Suprapubic skin (tissue), 3 donors: ENCODE measurements at regions not wholly inside any gene's neighbourhood (a gene's known extent, or its start where the extent isn't known, plus 50 kb on each side); places are given as distances from the start of the nearest gene placed in this dataset.

ENCODE experiments used
- EP300 ChIP-seq: sonication (generic); formaldehyde crosslinking; IDR thresholded peaks from one replicate; pipeline ENCODE4 v1.6.1; 2017; ENCODE audit warnings: antibody characterized with exemption
- POLR2A ChIP-seq, 2 donors: fragments of 450-650 bp; IDR thresholded peaks; one replicate each; pipeline ENCODE4 v1.6.1; 2017; ENCODE audit warnings: antibody characterized with exemption in 2 of 2, mild to moderate bottlenecking in 2 of 2, moderate library complexity in 2 of 2
- TF ChIP-seq, protein P1 (sequence below), 2 donors: fragments of 200-600 bp in 1 of 2; fragments of 450-650 bp in 1 of 2; sonication (generic) in 1 of 2; IDR thresholded peaks; one replicate each; pipeline ENCODE4 v1.5.1; 2016 to 2019; ENCODE audit warnings: antibody characterized with exemption in 2 of 2, mild to moderate bottlenecking in 1 of 2, moderate library complexity in 1 of 2

DNA sequence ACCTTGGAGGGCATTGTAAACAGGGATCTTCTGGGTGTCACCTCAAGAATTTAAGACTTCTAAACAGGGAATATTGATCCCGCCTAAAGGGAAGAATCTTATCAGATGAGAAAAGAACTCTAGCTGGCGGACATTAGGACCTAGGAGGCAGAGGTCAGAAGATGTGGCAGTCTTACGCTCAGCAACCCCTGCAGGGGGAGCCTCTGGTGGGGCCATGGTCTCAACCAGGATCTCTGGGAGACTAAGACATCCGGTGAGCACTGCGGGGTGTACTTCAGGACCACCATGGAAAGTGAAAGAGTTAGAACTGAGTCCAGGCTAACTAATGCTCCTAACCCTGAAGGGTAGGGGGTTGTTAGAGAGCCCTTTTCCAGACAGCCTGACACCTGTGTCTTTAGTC is 295.2 kb downstream of the VGLL3 start:
- TF ChIP-seq, protein P1, sequence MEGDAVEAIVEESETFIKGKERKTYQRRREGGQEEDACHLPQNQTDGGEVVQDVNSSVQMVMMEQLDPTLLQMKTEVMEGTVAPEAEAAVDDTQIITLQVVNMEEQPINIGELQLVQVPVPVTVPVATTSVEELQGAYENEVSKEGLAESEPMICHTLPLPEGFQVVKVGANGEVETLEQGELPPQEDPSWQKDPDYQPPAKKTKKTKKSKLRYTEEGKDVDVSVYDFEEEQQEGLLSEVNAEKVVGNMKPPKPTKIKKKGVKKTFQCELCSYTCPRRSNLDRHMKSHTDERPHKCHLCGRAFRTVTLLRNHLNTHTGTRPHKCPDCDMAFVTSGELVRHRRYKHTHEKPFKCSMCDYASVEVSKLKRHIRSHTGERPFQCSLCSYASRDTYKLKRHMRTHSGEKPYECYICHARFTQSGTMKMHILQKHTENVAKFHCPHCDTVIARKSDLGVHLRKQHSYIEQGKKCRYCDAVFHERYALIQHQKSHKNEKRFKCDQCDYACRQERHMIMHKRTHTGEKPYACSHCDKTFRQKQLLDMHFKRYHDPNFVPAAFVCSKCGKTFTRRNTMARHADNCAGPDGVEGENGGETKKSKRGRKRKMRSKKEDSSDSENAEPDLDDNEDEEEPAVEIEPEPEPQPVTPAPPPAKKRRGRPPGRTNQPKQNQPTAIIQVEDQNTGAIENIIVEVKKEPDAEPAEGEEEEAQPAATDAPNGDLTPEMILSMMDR (IDR thresholded peaks at IDR 0.05) = no peak
- TF ChIP-seq POLR2A (IDR thresholded peaks at IDR 0.05) (no peak), EP300 (no peak)
